ENCODE measurements at regions not wholly inside any gene's neighbourhood (a gene's known extent, or its start where the extent isn't known, plus 50 kb on each side); places are given as distances from the start of the nearest gene placed in this dataset.

- dilution Hi-C loops (cut with HindIII; ENCODE audit: low sequenced_read_pairs, unreplicated experiment) (no loop called here), in situ Hi-C loops (cut with MboI; ENCODE audit: low sequenced_read_pairs) (no loop called here), intact Hi-C loops (cut with micrococcal nuclease) (no loop called here)
- H3K14ac ChIP-seq (replicated peaks; ENCODE audit: low read depth, low read length) = no peak overlapping the region
- no peak overlapping the region for H2AFZ ChIP-seq (replicated peaks; ENCODE audit: low read length, poor library complexity)
- ATAC-seq (ENCODE audit: low read depth) (no peak), DNase-seq (no peak)
- H3K27me3 ChIP-seq (ENCODE audit: control insufficient read depth, insufficient read depth, low read length) = no peaks in the 10 kb centered on the region
- no peak overlapping the region for H4K91ac ChIP-seq (ENCODE audit: insufficient read depth, low read depth, low read length)
- H2BK5ac ChIP-seq (ENCODE audit: low read depth, low read length, poor library complexity, severe bottlenecking) = no peak overlapping the region
- no peak overlapping the region for H3K4me3 ChIP-seq (ENCODE audit: insufficient read depth, low read depth, low read length)
- no peaks in the 10 kb centered on the region for H3K4me1 ChIP-seq (ENCODE audit: control insufficient read depth, insufficient read depth, low read length)
- H4K20me1 ChIP-seq (ENCODE audit: insufficient read depth, low read length) = no peaks in the 10 kb centered on the region
- H3K23ac ChIP-seq (ENCODE audit: low read depth, low read length) = no peak overlapping the region
- no peak overlapping the region for H2AK9ac ChIP-seq (replicated peaks; ENCODE audit: low read depth, low read length, poor library complexity)
- no peak overlapping the region for H2BK20ac ChIP-seq (ENCODE audit: low read depth, low read length)
- no peak overlapping the region for H4K5ac ChIP-seq (ENCODE audit: low read depth, low read length)
- no peak overlapping the region for H3K4ac ChIP-seq (ENCODE audit: low read depth, low read length)
- H3K18ac ChIP-seq (ENCODE audit: low read depth, low read length) = no peak overlapping the region
- no peak overlapping the region for H3K4me2 ChIP-seq (ENCODE audit: low read depth, low read length)
- ChIA-PET POLR2A (ENCODE audit: unreplicated experiment) (no interaction called here), CTCF (no interaction called here)
- no peak overlapping the region for H4K8ac ChIP-seq (ENCODE audit: low read depth in 2 of 2, low read length in 2 of 2)
- H3K9me1 ChIP-seq (ENCODE audit: insufficient read depth, low read length) = no peaks in the 10 kb centered on the region
- no peak overlapping the region for H2AK5ac ChIP-seq (ENCODE audit: low read depth, low read length)
- WGBS, 2 experiments (ENCODE audit: extremely low coverage in 2 of 2, insufficient read length in 1 of 2) = 8% methylated on average over 5 of the region's 15 CpGs; no CpG with 5 or more reads in 1 of the 2 experiments
- H2BK15ac ChIP-seq (ENCODE audit: low read depth, low read length) = no peak overlapping the region
- peaks cover 32% of the 10 kb centered on the region for H3K9me3 ChIP-seq (ENCODE audit: control insufficient read depth, insufficient read depth, low read length)
- TF ChIP-seq SMC3 (IDR thresholded peaks at IDR 0.05; ENCODE audit: low read depth, low read length) (no peak), RAD21 (IDR thresholded peaks at IDR 0.05; ENCODE audit: low read length) (no peak), RCOR1 (IDR thresholded peaks at IDR 0.05; ENCODE audit: insufficient replicate concordance, low read length) (no peak), MAFK (IDR thresholded peaks at IDR 0.05; ENCODE audit: low read depth, low read length) (no peak), CHD1 (IDR thresholded peaks at IDR 0.05; ENCODE audit: low read depth, low read length) (no peak), POLR2A (IDR thresholded peaks at IDR 0.05; ENCODE audit: low read depth, low read length) (no peak), FOS (IDR thresholded peaks at IDR 0.05; ENCODE audit: low read depth, low read length) (no peak), MXI1 (IDR thresholded peaks at IDR 0.05; ENCODE audit: borderline replicate concordance, low read depth, low read length) (no peak), CEBPB (IDR thresholded peaks at IDR 0.05; ENCODE audit: low read depth, low read length) (no peak), MAZ (IDR thresholded peaks at IDR 0.05; ENCODE audit: borderline replicate concordance, low read depth, low read length) (no peak), NFE2L2 (IDR thresholded peaks at IDR 0.05; ENCODE audit: low read depth, low read length) (no peak), USF2 (IDR thresholded peaks at IDR 0.05; ENCODE audit: low read depth, low read length) (no peak)
- TF ChIP-seq, protein P1, sequence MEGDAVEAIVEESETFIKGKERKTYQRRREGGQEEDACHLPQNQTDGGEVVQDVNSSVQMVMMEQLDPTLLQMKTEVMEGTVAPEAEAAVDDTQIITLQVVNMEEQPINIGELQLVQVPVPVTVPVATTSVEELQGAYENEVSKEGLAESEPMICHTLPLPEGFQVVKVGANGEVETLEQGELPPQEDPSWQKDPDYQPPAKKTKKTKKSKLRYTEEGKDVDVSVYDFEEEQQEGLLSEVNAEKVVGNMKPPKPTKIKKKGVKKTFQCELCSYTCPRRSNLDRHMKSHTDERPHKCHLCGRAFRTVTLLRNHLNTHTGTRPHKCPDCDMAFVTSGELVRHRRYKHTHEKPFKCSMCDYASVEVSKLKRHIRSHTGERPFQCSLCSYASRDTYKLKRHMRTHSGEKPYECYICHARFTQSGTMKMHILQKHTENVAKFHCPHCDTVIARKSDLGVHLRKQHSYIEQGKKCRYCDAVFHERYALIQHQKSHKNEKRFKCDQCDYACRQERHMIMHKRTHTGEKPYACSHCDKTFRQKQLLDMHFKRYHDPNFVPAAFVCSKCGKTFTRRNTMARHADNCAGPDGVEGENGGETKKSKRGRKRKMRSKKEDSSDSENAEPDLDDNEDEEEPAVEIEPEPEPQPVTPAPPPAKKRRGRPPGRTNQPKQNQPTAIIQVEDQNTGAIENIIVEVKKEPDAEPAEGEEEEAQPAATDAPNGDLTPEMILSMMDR (conservative IDR thresholded peaks at IDR 0.05; ENCODE audit: low read depth, low read length) = no peak
- H3K9ac ChIP-seq (ENCODE audit: low read depth, low read length) = no peak overlapping the region
- no peak overlapping the region for H2BK120ac ChIP-seq (ENCODE audit: low read depth, low read length)
- H3K56ac ChIP-seq (ENCODE audit: extremely low read depth, insufficient read depth, low read length) = no peak overlapping the region
- no peaks in the 10 kb centered on the region for H3K36me3 ChIP-seq (ENCODE audit: control insufficient read depth, insufficient read depth, low read length)
- no TSS peak for BruUV-seq (replicated peaks)
- no peak overlapping the region for H3K27ac ChIP-seq (ENCODE audit: insufficient read depth, low read length)
- no peaks in the 10 kb centered on the region for H3K79me1 ChIP-seq (ENCODE audit: low read depth in 1 of 2, low read length in 2 of 2)
Observed at GRCh38 chr9:135283671-135284070, 195.9 kb upstream of the PPP1R26 start.

Data from IMR-90 (cell line).